Gastroesophageal sphincter (tissue), 4 donors: ENCODE measurements at regions not wholly inside any gene's neighbourhood (a gene's known extent, or its start where the extent isn't known, plus 50 kb on each side); places are given as distances from the start of the nearest gene placed in this dataset.

Experiments
- ATAC-seq: fragments of 150-250 bp; one replicate; pipeline ENCODE4 v1.9.1; 2016; ENCODE audit warnings: mild to moderate bottlenecking, moderate library complexity
- H3K27ac ChIP-seq, 4 donors: fragments of 200-600 bp; sonication (generic) in 3 of 4; 1 replicate in 3 of 4; 2 replicates in 1 of 4; pipeline ENCODE4 v1.5.1; 2016 to 2019
- H3K27me3 ChIP-seq: fragments of 200-600 bp; sonication (generic); one replicate; pipeline ENCODE4 v1.5.1; 2019
- H3K36me3 ChIP-seq, 2 donors: fragments of 200-600 bp; sonication (generic); one replicate each; pipeline ENCODE4 v1.5.1; 2019; ENCODE audit warnings: control low read depth in 1 of 2
- H3K4me1 ChIP-seq, 3 donors: fragments of 200-600 bp; sonication (generic); 1 replicate in 2 of 3; 2 replicates in 1 of 3; pipeline ENCODE4 v1.5.1; 2016 to 2019; ENCODE audit warnings: control low read depth in 2 of 3
- H3K4me3 ChIP-seq, 2 donors: fragments of 200-600 bp; sonication (generic); one replicate each; pipeline ENCODE4 v1.5.1; 2019; ENCODE audit warnings: mild to moderate bottlenecking in 1 of 2, moderate library complexity in 1 of 2
- H3K9me3 ChIP-seq, 3 donors: fragments of 200-600 bp; sonication (generic); one replicate each; pipeline ENCODE4 v1.5.1; 2017 to 2019; ENCODE audit warnings: control low read depth in 2 of 3
- CTCF ChIP-seq, 4 experiments: fragments of 200-600 bp in 2 of 4; fragments of 450-650 bp in 2 of 4; sonication (generic) in 1 of 4; IDR thresholded peaks; one replicate each; pipeline ENCODE4 v1.5.1; 2017 to 2019; ENCODE audit warnings: antibody characterized with exemption in 4 of 4, mild to moderate bottlenecking in 2 of 4, moderate library complexity in 2 of 4
- EP300 ChIP-seq: sonication (generic); formaldehyde crosslinking; IDR thresholded peaks from one replicate; pipeline ENCODE4 v1.6.1; 2017; ENCODE audit warnings: antibody characterized with exemption, mild to moderate bottlenecking
- POLR2A ChIP-seq, 2 donors: fragments of 450-650 bp; IDR thresholded peaks; one replicate each; pipeline ENCODE4 v1.6.1; 2017; ENCODE audit warnings: antibody characterized with exemption in 2 of 2, mild to moderate bottlenecking in 2 of 2, moderate library complexity in 1 of 2
- POLR2AphosphoS5 ChIP-seq: sonication (generic); formaldehyde crosslinking; IDR thresholded peaks from one replicate; pipeline ENCODE4 v1.6.1; 2017; ENCODE audit warnings: antibody characterized with exemption
- WGBS, 2 donors: methylation state at CpG; one replicate each; pipeline ENCODE4 v1.1.5; 2018; ENCODE audit warnings: low coverage in 1 of 2; 5-methylcytosine and 5-hydroxymethylcytosine counted together

- Histone ChIP-seq H3K36me3 (no peaks in the 10 kb centered on the region), H3K9me3 (peaks cover 0 to 6% (median 0%) of the 10 kb centered on the region in 3 donors), H3K4me3 (no peak overlapping the region), H3K4me1 (no peaks in the 10 kb centered on the region), H3K27me3 (no peaks in the 10 kb centered on the region), H3K27ac (no peak overlapping the region)
- no CpG with 5 or more reads among the region's 25 CpGs for WGBS, 2 donors
- no peak for ATAC-seq
- TF ChIP-seq CTCF (IDR thresholded peaks at IDR 0.05) (no peak), EP300 (no peak), POLR2AphosphoS5 (no peak), POLR2A (IDR thresholded peaks at IDR 0.05) (no peak)
Observed at GRCh38 chr1:104172243-104172681, 422.6 kb downstream of the AMY1C start.

GRCh38 chr1:104182251-104182650 is 432.6 kb downstream of the AMY1C start:
- H3K27me3 ChIP-seq, result no peaks in the 10 kb centered on the region
- ATAC-seq, result no peak
- no peaks in the 10 kb centered on the region for H3K4me1 ChIP-seq
- H3K9me3 ChIP-seq, result no peaks in the 10 kb centered on the region
- no peaks in the 10 kb centered on the region for H3K36me3 ChIP-seq
- no peak overlapping the region for H3K4me3 ChIP-seq
- H3K27ac ChIP-seq, result no peak overlapping the region
- 30 to 39% methylated on average over 3 of the region's 3 CpGs for WGBS, 2 donors
- TF ChIP-seq EP300 (no peak), POLR2AphosphoS5 (no peak), POLR2A (IDR thresholded peaks at IDR 0.05) (no peak), CTCF (IDR thresholded peaks at IDR 0.05) (no peak)

- no peak for ATAC-seq
- 67% methylated on average over 1 of the region's 1 CpG; no CpG with 5 or more reads in 1 of the 2 donors for WGBS, 2 donors
Observed at GRCh38 chr1:104189207-104189606, 439.5 kb downstream of the AMY1C start.

GRCh38 chr1:104190821-104191220 is 441.1 kb downstream of the AMY1C start:
- no peaks in the 10 kb centered on the region for H3K36me3 ChIP-seq
- H3K27me3 ChIP-seq, result no peaks in the 10 kb centered on the region
- no peak overlapping the region for H3K4me3 ChIP-seq
- no peak for ATAC-seq
- H3K9me3 ChIP-seq, result no peaks in the 10 kb centered on the region
- TF ChIP-seq POLR2AphosphoS5 (no peak), CTCF (IDR thresholded peaks at IDR 0.05) (no peak), POLR2A (IDR thresholded peaks at IDR 0.05) (no peak), EP300 (no peak)
- whole genome bisulfite sequencing, 2 donors, result 17 to 64% methylated on average over 1 of the region's 1 CpG
- H3K27ac ChIP-seq, result no peak overlapping the region
- H3K4me1 ChIP-seq, result no peaks in the 10 kb centered on the region

More at GRCh38 chr1:104189207-104189606, 439.5 kb downstream of the AMY1C start:
- no peak overlapping the region for H3K4me3 ChIP-seq
- H3K36me3 ChIP-seq, result no peaks in the 10 kb centered on the region
- no peaks in the 10 kb centered on the region for H3K9me3 ChIP-seq
- H3K27me3 ChIP-seq, result no peaks in the 10 kb centered on the region
- TF ChIP-seq POLR2A (IDR thresholded peaks at IDR 0.05) (no peak), CTCF (IDR thresholded peaks at IDR 0.05) (no peak), EP300 (no peak), POLR2AphosphoS5 (no peak)
- H3K4me1 ChIP-seq, result no peaks in the 10 kb centered on the region
- H3K27ac ChIP-seq, result no peak overlapping the region

- no peaks in the 10 kb centered on the region for H3K4me1 ChIP-seq
- no peak overlapping the region for H3K4me3 ChIP-seq
- no peaks in the 10 kb centered on the region for H3K27me3 ChIP-seq
- peaks cover 0 to 3% (median 0%) of the 10 kb centered on the region in 3 donors for H3K9me3 ChIP-seq
- no peak overlapping the region for H3K27ac ChIP-seq
- no peak for ATAC-seq
- no peaks in the 10 kb centered on the region for H3K36me3 ChIP-seq
- TF ChIP-seq CTCF (IDR thresholded peaks at IDR 0.05) (no peak), POLR2AphosphoS5 (no peak), EP300 (no peak), POLR2A (IDR thresholded peaks at IDR 0.05) (no peak)
Observed at GRCh38 chr1:104195395-104195794, 445.7 kb downstream of the AMY1C start.
